ENCODE measurements at regions not wholly inside any gene's neighbourhood (a gene's known extent, or its start where the extent isn't known, plus 50 kb on each side); places are given as distances from the start of the nearest gene placed in this dataset.
A peak's percentile ranks its signal among the peaks of the same experiment; 100 is the strongest.

DNA sequence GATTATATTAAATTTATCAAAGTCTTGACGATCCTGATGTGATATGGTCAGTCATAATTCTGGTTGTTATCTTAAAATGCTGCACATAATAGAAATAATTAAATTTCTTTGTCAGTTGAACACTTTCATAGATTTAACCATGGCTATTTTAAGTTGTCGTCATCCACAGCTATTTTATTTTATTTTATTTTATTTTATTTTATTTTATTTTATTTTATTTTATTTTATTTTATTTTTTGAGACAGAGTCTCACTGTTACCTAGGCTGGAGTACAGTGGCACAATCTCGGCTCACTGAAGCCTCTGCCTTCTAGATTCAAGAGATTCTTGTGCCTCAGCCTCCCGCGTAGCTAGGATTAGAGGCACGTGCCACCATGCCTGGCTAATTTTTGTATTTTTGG, 90.5 kb upstream of the KCNK12 start:
- Histone ChIP-seq H3K4me2 (ENCODE audit: insufficient read depth in 1 of 2, low read depth in 2 of 2, low read length in 2 of 2) (no peak overlapping the region), H3K27me3 (replicated peaks in 1 of 4; ENCODE audit: control insufficient read depth in 3 of 4, extremely low read depth in 1 of 4, insufficient read depth in 3 of 4, low read length in 3 of 4) (no peaks in the 10 kb centered on the region; a peak in 1 of 7 replicates), H3K79me2 (ENCODE audit: control insufficient read depth in 1 of 2, insufficient read depth in 2 of 2, low read length in 2 of 2) (no peaks in the 10 kb centered on the region), H2AK5ac (ENCODE audit: low read depth, low read length) (0 out of 2 replicates have a peak overlapping the region, but pooled peaks have one; percentile 10), H2BK5ac (ENCODE audit: low read depth, low read length) (peak overlapping the region; percentile 82; the same call in 1 of the 2 replicates), H4K5ac (ENCODE audit: insufficient read length, low read depth, low read length) (no peak overlapping the region), H3K79me1 (ENCODE audit: low read depth, low read length) (no peaks in the 10 kb centered on the region), H3K4me1 (replicated peaks in 1 of 4; ENCODE audit: control insufficient read depth in 3 of 4, insufficient read depth in 4 of 4, low read length in 3 of 4) (peaks cover 2 to 15% (median 10%) of the 10 kb centered on the region in 4 experiments; a peak in 5 of 7 replicates), H3K36me3 (ENCODE audit: control insufficient read depth in 2 of 4, insufficient read depth in 4 of 4, low read length in 3 of 4) (no peaks in the 10 kb centered on the region), H3K9ac (replicated peaks in 1 of 4; ENCODE audit: extremely low read depth in 1 of 4, low read depth in 3 of 4, low read length in 3 of 4) (no peak overlapping the region), H4K20me1 (replicated peaks in 1 of 2; ENCODE audit: control insufficient read depth in 1 of 2, insufficient read depth in 2 of 2, low read length in 2 of 2) (no peaks in the 10 kb centered on the region), H3K27ac (ENCODE audit: low read depth, low read length) (no peak overlapping the region), H3K4ac (replicated peaks; ENCODE audit: insufficient read length, low read depth, low read length) (no peak overlapping the region), H2BK12ac (ENCODE audit: low read depth, low read length) (peak overlapping the region; percentile 99), H3K4me3 (ENCODE audit: extremely low read depth in 1 of 4, insufficient read depth in 2 of 4, low read depth in 3 of 4, low read length in 4 of 4) (no peak overlapping the region), H2BK20ac (ENCODE audit: low read length) (peak overlapping the region; percentile 98), H2BK120ac (replicated peaks; ENCODE audit: low read depth, low read length) (peak overlapping the region; percentile 85), H3K23ac (ENCODE audit: insufficient read length) (no peak overlapping the region), H2BK15ac (ENCODE audit: low read length) (no peak overlapping the region), H3K9me3 (ENCODE audit: insufficient read depth in 2 of 2, low read depth in 1 of 2, low read length in 1 of 2) (no peaks in the 10 kb centered on the region), H4K91ac (replicated peaks; ENCODE audit: insufficient read length, low read length) (peak overlapping the region; percentile 88), H3K56ac (replicated peaks; ENCODE audit: insufficient read length, low read depth, low read length) (no peak overlapping the region), H3K14ac (ENCODE audit: insufficient read length) (no peak overlapping the region), H4K8ac (ENCODE audit: extremely low read depth, insufficient read depth, low read length) (no peak overlapping the region), H2AFZ (ENCODE audit: low read length) (no peak overlapping the region), H3K18ac (ENCODE audit: extremely low read depth, low read length) (peak overlapping the region; percentile 92), H3K23me2 (ENCODE audit: low read depth, low read length) (no peaks in the 10 kb centered on the region)
- ChIA-PET CTCF (ENCODE audit: partially characterized antibody) (interaction anchor here (0.6 to 1.5 kb wide), 2 partner anchors 29 to 146 kb away, joined by 3 read pairs; no protein-coding TSS in a partner anchor), POLR2A (ENCODE audit: partially characterized antibody) (no interaction called here)
- FAIRE-seq (no peak), DNase-seq (ENCODE audit: low read depth in 1 of 2, low spot score in 2 of 2) (no peak)
- TF ChIP-seq TEAD4 (IDR thresholded peaks at IDR 0.05; ENCODE audit: low read depth, low read length) (no peak), NRF1 (IDR thresholded peaks at IDR 0.05; ENCODE audit: low read depth, low read length) (no peak), EGR1 (IDR thresholded peaks at IDR 0.05; ENCODE audit: borderline replicate concordance, low read depth, low read length) (no peak), RXRA (IDR thresholded peaks at IDR 0.05; ENCODE audit: insufficient read depth, low read depth, low read length) (no peak), BACH1 (IDR thresholded peaks at IDR 0.05; ENCODE audit: low read length) (no peak)
- TF ChIP-seq, protein P1, sequence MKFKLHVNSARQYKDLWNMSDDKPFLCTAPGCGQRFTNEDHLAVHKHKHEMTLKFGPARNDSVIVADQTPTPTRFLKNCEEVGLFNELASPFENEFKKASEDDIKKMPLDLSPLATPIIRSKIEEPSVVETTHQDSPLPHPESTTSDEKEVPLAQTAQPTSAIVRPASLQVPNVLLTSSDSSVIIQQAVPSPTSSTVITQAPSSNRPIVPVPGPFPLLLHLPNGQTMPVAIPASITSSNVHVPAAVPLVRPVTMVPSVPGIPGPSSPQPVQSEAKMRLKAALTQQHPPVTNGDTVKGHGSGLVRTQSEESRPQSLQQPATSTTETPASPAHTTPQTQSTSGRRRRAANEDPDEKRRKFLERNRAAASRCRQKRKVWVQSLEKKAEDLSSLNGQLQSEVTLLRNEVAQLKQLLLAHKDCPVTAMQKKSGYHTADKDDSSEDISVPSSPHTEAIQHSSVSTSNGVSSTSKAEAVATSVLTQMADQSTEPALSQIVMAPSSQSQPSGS (IDR thresholded peaks at IDR 0.05; ENCODE audit: low read length), result no peak
- 91% methylated on average over 6 of the region's 6 CpGs; no CpG with 5 or more reads in 1 of the 2 experiments for WGBS, 2 experiments (ENCODE audit: extremely low coverage in 1 of 2, insufficient coverage in 1 of 2, insufficient read length in 1 of 2, insufficient replicate concordance in 2 of 2, low coverage in 1 of 2, low lambda C conversion rate in 2 of 2, missing lambda C conversion rate in 1 of 2)

All from H1 (cell line).